CD4-positive, alpha-beta T cell treated with Interferon gamma for 1 hour (primary cell): ENCODE measurements at regions not wholly inside any gene's neighbourhood (a gene's known extent, or its start where the extent isn't known, plus 50 kb on each side); places are given as distances from the start of the nearest gene placed in this dataset.

Experiments
- DNase-seq: peaks from one replicate; pipeline ENCODE4 v3.0.0-alpha.2; 2020

DNA sequence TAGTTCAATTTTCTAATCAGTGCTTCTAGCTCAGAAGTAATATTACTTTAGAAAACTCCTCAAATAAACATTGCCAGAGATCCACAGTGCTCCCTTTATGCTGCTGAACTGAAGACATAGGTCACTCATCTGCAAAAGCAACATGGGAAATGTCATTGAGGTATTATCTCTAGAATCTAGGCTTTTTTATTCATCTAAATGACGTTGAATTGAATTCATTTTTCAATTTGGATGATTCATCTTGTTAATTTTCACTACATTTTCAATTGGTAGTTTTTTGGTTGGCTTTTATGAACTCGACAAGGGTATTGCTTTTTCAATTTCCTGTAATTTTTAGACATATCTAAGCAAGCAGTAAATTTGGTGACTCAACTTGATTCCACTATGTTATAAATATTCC, 275.4 kb downstream of the NFKBIZ start:
- no peak for DNase-seq

GRCh38 chr3:102125197-102125993, 276.1 kb downstream of the NFKBIZ start:
- DNase-seq = no peak

GRCh38 chr3:102125994-102126368, 276.7 kb downstream of the NFKBIZ start:
- no peak for DNase-seq

DNA sequence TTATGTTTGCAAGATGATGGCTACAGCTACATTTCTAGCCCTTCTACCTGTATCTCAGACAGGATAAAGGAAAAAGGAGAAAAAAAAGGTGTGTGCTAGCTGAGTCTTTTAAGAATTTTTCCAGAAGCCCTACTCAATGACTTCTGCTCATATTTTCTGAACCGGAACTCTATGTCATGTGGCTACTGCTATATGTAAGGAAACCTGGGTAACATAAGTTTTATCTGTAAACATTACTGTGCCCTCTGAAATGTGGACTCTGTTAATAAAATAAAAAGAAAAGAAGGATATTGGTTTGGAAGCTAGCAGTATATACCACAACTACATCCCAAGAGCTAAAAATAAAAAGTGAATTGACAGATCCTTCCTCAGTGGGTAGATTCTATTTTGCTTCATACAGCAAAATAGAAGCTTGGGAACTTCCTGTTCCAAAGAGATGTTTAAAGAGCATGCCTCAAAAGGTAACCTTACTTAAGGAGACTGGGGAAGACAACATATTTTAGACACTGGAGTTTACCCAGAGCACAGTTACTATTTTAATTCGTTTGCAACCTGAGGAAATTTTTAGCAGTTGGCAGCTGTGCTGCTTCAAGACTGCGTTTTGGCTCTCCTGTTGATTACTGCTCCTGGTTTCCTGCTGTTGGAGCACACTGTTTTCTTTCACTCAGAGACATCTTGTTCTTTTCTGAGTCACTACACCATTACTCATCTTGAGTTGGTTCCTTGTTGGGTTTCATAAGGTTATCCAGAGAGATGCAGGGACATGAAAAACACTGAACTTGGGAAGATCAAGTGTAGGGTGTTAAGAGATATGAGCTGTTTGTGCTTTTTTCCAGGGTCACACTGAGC, 280.7 kb downstream of the NFKBIZ start:
- DNase-seq = no peak

DNA sequence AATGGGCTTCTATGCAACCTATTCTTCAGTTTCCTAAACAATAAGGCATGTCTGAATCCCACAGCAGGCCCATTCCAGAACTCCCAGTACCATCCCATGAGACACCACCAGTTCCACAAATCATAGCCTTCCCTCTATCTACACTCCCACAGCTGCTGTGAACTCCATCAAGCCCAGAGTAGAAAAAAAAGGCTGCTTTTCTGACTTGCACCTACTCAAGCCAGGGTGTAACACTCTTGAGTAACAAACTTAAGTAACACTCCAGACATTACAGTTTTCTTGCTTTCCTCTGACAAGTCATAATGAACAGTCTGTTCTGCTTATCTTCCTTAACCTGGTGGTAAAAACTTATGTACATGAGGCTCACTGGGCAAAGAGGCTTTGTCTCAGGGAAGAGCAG, 283.1 kb downstream of the NFKBIZ start:
- no peak for DNase-seq

GRCh38 chr3:102133376-102133775, 284.1 kb downstream of the NFKBIZ start:
- DNase-seq = no peak

DNA sequence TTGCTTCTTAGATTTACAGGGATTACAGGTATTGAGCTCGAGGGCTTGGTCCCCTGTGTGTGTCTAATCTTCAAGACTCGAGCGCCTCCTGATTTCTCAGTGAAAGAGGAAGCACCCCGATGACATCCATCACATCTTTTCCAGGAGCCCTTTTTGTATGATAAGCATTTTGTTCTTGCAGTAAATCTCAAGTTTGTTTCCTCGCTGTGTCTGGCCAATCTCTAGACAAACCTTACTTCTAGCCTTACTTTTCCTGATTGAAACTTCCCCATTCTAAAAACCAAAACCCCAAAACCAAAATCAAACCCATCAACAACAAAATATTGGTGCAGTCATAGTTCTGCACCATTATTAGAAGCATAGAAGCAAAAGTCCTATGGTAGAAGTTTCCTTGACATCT, 286.0 kb downstream of the NFKBIZ start:
- DNase-seq = no peak

DNA sequence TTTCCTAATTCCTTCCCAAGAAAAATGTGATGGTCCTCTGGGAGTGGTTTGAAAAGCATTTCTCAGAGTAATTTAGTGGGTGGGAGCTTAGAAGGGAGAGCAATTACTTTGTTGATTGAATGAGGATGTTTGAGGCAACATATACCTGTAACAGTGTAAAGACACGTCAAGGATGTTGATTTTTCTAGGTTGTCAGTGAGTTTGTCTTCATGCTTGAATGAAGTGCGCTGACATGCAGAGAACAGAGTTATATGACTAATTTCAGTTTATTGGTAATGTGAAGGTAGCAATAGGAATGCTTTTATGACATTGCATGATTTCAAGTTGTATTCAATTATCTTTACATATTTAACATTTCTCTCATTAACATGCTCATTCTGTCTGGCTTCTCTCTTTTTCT, 286.9 kb downstream of the NFKBIZ start:
- no peak for DNase-seq

- DNase-seq = no peak
Observed at GRCh38 chr3:102140116-102140515, 290.8 kb downstream of the NFKBIZ start.

GRCh38 chr3:102141096-102141927, 292.0 kb downstream of the NFKBIZ start:
- no peak for DNase-seq

- DNase-seq = no peak
Observed at GRCh38 chr3:102141928-102142239, 292.6 kb downstream of the NFKBIZ start.

- DNase-seq = no peak
Observed at GRCh38 chr3:102142379-102143060, 292.3 kb upstream of the ZPLD1 start.

DNA sequence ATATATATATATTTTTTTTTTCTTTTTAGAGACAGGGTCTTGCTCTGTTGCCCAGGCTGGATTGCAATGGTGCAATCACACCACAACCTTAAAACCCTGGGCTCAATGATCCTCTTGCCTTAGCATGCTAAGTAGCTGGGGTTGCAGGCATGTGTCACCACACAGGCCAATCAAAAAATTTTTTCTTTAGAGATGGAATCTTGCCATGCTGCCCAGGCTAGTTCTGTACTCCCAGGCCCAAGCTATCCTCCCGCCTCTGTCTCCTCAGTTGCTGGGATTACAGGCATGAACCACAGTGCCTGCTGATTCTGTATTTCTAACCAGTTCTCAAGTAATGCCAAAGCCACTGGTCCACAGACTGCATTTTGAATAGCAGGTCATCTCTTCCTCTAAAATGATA, 291.3 kb upstream of the ZPLD1 start:
- no peak for DNase-seq

DNA sequence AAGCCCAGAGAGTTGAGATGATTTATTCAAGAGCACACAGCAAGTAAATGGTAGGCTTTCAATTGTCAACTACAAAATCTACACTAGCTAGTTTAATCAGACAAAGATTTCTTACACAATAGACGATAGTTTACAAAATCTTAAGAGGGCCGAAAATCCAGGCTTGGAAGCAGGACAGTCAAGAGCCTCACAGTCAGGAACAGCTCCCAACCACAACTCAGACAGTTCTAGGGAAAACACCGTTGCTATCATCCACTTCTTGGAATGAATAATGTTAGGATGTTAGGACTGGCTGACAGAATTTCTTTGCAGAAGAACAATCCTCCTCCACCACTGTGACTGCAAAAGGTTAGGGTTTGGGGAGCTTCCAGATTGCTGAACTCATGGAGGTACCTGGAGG, 290.8 kb upstream of the ZPLD1 start:
- DNase-seq = no peak

DNA sequence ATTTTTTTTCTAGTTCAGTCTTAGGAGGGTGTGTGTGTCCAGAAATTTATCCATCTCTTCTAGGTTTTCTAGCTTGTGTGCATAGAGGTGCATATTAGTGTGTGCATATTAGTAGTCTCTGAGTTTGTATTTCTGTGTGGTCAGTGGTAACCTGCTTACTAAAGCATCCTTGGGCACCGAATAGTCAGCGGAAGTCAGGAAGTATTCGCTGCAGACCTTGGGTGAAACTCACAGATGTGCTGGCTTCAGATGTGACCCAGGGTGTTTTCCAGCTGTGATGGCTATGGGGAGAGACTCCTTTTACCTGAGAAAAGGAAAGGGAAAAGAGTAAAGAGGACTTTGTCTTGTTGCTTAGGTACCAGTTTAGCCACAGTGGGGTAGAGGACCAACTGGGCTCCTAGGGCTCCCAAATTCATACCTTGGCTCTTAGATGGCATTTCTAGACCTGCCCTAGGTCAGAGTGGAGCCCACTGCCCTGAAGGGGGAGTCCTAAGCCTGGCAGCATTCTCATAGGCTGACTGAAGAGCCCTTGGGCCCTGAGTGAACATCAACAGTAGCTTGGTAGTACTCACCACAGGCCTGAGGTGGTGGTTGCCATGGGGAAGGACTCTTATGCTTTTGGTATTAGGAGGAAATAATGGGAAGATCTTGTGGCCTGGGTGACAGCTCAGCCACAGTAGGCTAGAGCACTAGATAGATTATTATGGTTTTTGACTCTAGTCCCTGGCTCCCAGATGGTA, 286.0 kb upstream of the ZPLD1 start:
- DNase-seq = no peak

- no peak for DNase-seq
Observed at GRCh38 chr3:102151935-102152334, 282.9 kb upstream of the ZPLD1 start.

GRCh38 chr3:102156426-102156825, 278.4 kb upstream of the ZPLD1 start:
- DNase-seq = no peak

- DNase-seq = no peak
Observed at GRCh38 chr3:102158080-102158740, 276.6 kb upstream of the ZPLD1 start.

GRCh38 chr3:102159810-102160451, 274.9 kb upstream of the ZPLD1 start:
- DNase-seq = no peak

DNA sequence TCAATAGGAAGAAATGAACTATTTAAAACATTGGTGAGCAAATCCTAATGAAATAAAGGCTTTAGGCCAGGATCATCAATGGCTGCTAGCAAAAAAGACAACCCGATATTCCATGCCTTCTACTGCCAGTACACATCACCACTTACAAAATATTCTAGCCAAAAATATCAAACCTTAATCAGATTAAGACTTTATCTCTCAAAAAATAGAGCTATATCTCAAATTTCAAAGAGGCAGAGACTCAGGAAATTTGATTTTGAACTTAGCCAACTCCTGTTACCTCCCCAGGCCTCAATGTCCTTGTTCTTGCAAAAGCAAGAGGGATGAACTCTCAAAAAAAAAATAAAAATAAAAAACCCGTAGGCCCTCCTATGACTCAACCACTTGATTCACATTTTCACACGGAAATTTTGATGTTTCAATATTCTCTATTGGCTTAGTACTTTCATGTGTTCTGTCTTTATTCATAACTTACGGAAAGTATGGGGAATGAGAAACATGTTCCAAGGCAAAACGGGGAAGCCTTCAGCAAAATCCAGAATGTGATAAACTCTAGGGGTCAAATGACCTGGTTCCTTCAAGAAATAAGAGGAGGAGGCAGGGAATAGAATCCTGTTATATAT, 273.3 kb upstream of the ZPLD1 start:
- no peak for DNase-seq

GRCh38 chr3:102162251-102162650, 272.6 kb upstream of the ZPLD1 start:
- no peak for DNase-seq
